HG02938 (cell line): ENCODE measurements at regions not wholly inside any gene's neighbourhood (a gene's known extent, or its start where the extent isn't known, plus 50 kb on each side); places are given as distances from the start of the nearest gene placed in this dataset.

Source experiments
- ATAC-seq: cut with Tn5 transposase; IDR thresholded peaks from one replicate; pipeline ENCODE4 v1.9.1; 2021; ENCODE audit warnings: mild to moderate bottlenecking, moderate library complexity; ENCODE audit not compliant: unreplicated experiment

- no peak for ATAC-seq
Measured at GRCh38 chr18:41269294-41269693, 685.7 kb upstream of the PIK3C3 start.

- ATAC-seq = no peak
Measured at GRCh38 chr18:41268271-41268670, 686.8 kb upstream of the PIK3C3 start.

GRCh38 chr18:41266616-41267015 is 688.4 kb upstream of the PIK3C3 start:
- ATAC-seq = no peak

- ATAC-seq = no peak
Measured at GRCh38 chr18:41266204-41266603, 688.8 kb upstream of the PIK3C3 start.

- no peak for ATAC-seq
Measured at GRCh38 chr18:41265047-41265446, 690.0 kb upstream of the PIK3C3 start.

GRCh38 chr18:41263956-41264355 is 691.1 kb upstream of the PIK3C3 start:
- ATAC-seq = no peak

- ATAC-seq = no peak
Measured at GRCh38 chr18:41262688-41263087, 692.3 kb upstream of the PIK3C3 start.

- no peak for ATAC-seq
Measured at GRCh38 chr18:41244591-41245037, 710.4 kb upstream of the PIK3C3 start.

- ATAC-seq = no peak
Measured at GRCh38 chr18:41237317-41237716, 717.7 kb upstream of the PIK3C3 start.

GRCh38 chr18:41231681-41232080 is 723.4 kb upstream of the PIK3C3 start:
- ATAC-seq = no peak

GRCh38 chr18:41227993-41228392 is 727.0 kb upstream of the PIK3C3 start:
- ATAC-seq = no peak

GRCh38 chr18:41226911-41227310 is 728.1 kb upstream of the PIK3C3 start:
- ATAC-seq = no peak

GRCh38 chr18:41226186-41226585 is 728.8 kb upstream of the PIK3C3 start:
- no peak for ATAC-seq

- ATAC-seq = no peak
Measured at GRCh38 chr18:41216341-41217003, 738.6 kb upstream of the PIK3C3 start.

GRCh38 chr18:41207706-41208105 is 747.3 kb upstream of the PIK3C3 start:
- ATAC-seq = no peak

- no peak for ATAC-seq
Measured at GRCh38 chr18:41206341-41206830, 748.6 kb upstream of the PIK3C3 start.

- ATAC-seq = no peak
Measured at GRCh38 chr18:41199212-41199611, 755.8 kb upstream of the PIK3C3 start.

- no peak for ATAC-seq
Measured at GRCh38 chr18:41197967-41198366, 757.1 kb upstream of the PIK3C3 start.

- no peak for ATAC-seq
Measured at GRCh38 chr18:41170346-41170745, 784.7 kb upstream of the PIK3C3 start.

- ATAC-seq = no peak
Measured at GRCh38 chr18:41165625-41166024, 789.4 kb upstream of the PIK3C3 start.

- no peak for ATAC-seq
Measured at GRCh38 chr18:41162781-41163180, 792.3 kb upstream of the PIK3C3 start.

- ATAC-seq = no peak
Measured at GRCh38 chr18:41162191-41162590, 792.8 kb upstream of the PIK3C3 start.
